Esophagus (tissue), 2 donors: ENCODE measurements at regions not wholly inside any gene's neighbourhood (a gene's known extent, or its start where the extent isn't known, plus 50 kb on each side); places are given as distances from the start of the nearest gene placed in this dataset.
A peak's percentile ranks its signal among the peaks of the same experiment; 100 is the strongest.

Experiments
- H3K27ac ChIP-seq, 2 donors: one replicate each; pipeline ENCODE4 v1.5.1; 2013; ENCODE audit warnings: low read depth in 2 of 2, mild to moderate bottlenecking in 2 of 2, inconsistent platforms in 1 of 2, low read length in 1 of 2, moderate library complexity in 1 of 2
- H3K27me3 ChIP-seq, 2 donors: one replicate each; pipeline ENCODE4 v1.6.1; 2013; ENCODE audit warnings: low read length in 2 of 2, control low read depth in 1 of 2, mild to moderate bottlenecking in 1 of 2; ENCODE audit not compliant: insufficient read depth in 2 of 2, control insufficient read depth in 1 of 2
- H3K36me3 ChIP-seq, 2 donors: one replicate each; pipeline ENCODE4 v1.6.1; 2013; ENCODE audit warnings: low read length in 1 of 2; ENCODE audit not compliant: control insufficient read depth in 2 of 2, insufficient read depth in 2 of 2
- H3K4me1 ChIP-seq, 2 donors: one replicate each; pipeline ENCODE4 v1.6.1; 2013; ENCODE audit warnings: low read length in 1 of 2; ENCODE audit not compliant: control insufficient read depth in 2 of 2, insufficient read depth in 2 of 2
- H3K4me3 ChIP-seq, 2 donors: one replicate each; pipeline ENCODE4 v1.5.1; 2013; ENCODE audit warnings: low read length in 2 of 2, mild to moderate bottlenecking in 2 of 2, low read depth in 1 of 2, moderate library complexity in 1 of 2
- H3K9me3 ChIP-seq, 2 donors: one replicate each; pipeline ENCODE4 v1.6.1; 2013; ENCODE audit warnings: mild to moderate bottlenecking in 2 of 2, low read depth in 1 of 2, low read length in 1 of 2, moderate library complexity in 1 of 2; ENCODE audit not compliant: control insufficient read depth in 2 of 2, insufficient read depth in 1 of 2
- WGBS, 2 donors: extraction: QIAGEN DNeasy Blood & Tissue Kit; methylation state at CpG; one replicate each; pipeline ENCODE4 v1.1.7; 2013; 5-methylcytosine and 5-hydroxymethylcytosine counted together
- donor health status: healthy with polysubstance abuse.
- donor health status: Bipolar disorder and iron deficiency.

DNA sequence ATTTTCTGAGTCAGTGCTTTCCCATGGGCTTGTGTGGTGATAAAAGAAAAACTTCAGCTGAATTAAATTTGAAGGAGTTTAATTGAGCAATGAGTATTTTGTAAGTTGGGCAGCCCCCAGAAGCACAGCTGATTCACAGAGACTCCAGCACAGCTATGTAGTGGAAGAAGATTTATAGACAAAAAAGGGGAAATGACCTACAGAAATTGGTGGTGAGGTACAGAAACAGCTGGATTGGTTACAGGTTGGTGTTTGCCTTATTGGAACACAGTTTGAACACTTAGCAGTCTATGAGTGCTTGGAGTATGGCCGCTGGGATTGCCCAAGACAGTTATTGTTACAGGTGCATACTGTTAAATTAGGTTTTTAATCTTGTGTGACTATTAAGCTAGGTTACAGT lies 96.9 kb upstream of the PTPRK start:
- Histone ChIP-seq H3K4me3 (no peak overlapping the region), H3K9me3 (no peaks in the 10 kb centered on the region), H3K36me3 (no peaks in the 10 kb centered on the region), H3K4me1 (no peaks in the 10 kb centered on the region), H3K27me3 (no peaks in the 10 kb centered on the region), H3K27ac (no peak overlapping the region)
- WGBS, 2 donors = 83 to 89% methylated on average over 1 of the region's 1 CpG

DNA sequence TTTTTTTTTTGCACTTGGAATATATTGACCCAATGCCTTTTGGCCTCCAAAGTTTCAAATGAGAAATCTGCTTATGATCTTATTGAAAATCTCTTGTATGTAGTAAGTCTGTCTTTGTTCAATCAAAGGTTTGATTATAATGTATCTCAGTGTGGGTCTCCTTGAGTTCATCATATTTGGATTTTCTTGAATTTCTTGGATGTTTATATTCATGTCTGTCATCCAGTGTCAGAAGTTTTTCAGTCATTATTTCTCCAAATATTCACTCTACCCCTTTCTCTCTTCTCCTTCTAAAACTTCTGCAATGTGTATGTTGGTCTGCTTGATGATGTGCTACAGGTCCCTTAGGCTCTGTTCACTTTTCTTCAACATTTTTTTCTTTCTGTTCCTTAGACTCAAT lies 95.9 kb upstream of the PTPRK start:
- Histone ChIP-seq H3K36me3 (no peaks in the 10 kb centered on the region), H3K4me1 (no peaks in the 10 kb centered on the region), H3K27me3 (no peaks in the 10 kb centered on the region), H3K9me3 (no peaks in the 10 kb centered on the region), H3K4me3 (no peak overlapping the region), H3K27ac (no peak overlapping the region)

GRCh38 chr6:128606611-128607010 lies 86.2 kb upstream of the PTPRK start:
- H3K36me3 ChIP-seq = no peaks in the 10 kb centered on the region
- H3K4me1 ChIP-seq = peaks cover 0 to 3% of the 10 kb centered on the region in 2 donors
- no peaks in the 10 kb centered on the region for H3K27me3 ChIP-seq
- WGBS, 2 donors = 92 to 95% methylated on average over 3 of the region's 3 CpGs
- H3K27ac ChIP-seq = no peak overlapping the region
- no peaks in the 10 kb centered on the region for H3K9me3 ChIP-seq
- no peak overlapping the region for H3K4me3 ChIP-seq

DNA sequence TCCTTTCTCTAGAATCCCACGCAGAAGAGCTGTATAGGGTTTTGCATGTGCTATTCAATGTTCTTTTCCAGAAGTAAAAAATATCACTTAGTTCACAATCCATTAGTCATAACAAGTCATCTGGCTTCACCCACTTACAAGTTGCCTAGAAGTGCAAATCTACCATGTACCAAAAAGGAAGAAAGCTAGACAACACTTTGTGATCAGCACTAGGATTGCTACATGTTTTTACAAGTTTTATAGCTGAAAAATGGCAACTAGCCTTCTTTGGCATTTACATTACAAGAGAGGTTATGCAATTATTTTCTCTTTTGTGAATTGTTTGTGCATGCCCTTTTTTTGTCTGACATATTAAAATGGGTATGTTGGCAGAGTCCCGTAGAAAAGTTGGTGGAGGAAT lies 85.6 kb upstream of the PTPRK start:
- WGBS, 2 donors = 44 to 65% methylated on average over 2 of the region's 2 CpGs
- H3K27ac ChIP-seq = peak overlapping the region in 1 of 2 donors; percentile 55
- H3K36me3 ChIP-seq = no peaks in the 10 kb centered on the region
- H3K9me3 ChIP-seq = no peaks in the 10 kb centered on the region
- no peak overlapping the region for H3K4me3 ChIP-seq
- no peaks in the 10 kb centered on the region for H3K27me3 ChIP-seq
- H3K4me1 ChIP-seq = peaks cover 0 to 4% of the 10 kb centered on the region in 2 donors

DNA sequence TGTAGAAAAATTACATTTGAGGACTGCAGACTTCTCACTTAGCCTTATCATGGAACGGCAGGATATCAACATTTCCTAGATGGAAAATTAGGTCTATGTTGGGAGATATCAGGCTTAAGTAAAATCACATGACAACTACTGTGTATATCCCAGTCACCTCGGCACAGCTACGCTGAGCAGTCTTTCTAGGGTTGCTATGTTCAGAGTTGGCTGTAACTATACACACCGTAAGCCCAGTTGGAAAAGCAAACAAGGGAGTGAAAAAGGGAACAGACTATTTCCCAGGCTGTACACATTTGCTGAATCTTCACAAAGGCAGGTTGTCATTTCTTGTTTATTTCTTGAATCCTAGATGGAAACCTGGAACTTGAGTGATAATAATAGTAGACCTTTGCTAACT lies 80.7 kb upstream of the PTPRK start:
- WGBS, 2 donors = 45 to 49% methylated on average over 4 of the region's 4 CpGs
- H3K9me3 ChIP-seq = no peaks in the 10 kb centered on the region
- H3K4me3 ChIP-seq = no peak overlapping the region
- H3K4me1 ChIP-seq = peaks cover 0 to 4% of the 10 kb centered on the region in 2 donors
- H3K27me3 ChIP-seq = no peaks in the 10 kb centered on the region
- no peaks in the 10 kb centered on the region for H3K36me3 ChIP-seq
- H3K27ac ChIP-seq = no peak overlapping the region

DNA sequence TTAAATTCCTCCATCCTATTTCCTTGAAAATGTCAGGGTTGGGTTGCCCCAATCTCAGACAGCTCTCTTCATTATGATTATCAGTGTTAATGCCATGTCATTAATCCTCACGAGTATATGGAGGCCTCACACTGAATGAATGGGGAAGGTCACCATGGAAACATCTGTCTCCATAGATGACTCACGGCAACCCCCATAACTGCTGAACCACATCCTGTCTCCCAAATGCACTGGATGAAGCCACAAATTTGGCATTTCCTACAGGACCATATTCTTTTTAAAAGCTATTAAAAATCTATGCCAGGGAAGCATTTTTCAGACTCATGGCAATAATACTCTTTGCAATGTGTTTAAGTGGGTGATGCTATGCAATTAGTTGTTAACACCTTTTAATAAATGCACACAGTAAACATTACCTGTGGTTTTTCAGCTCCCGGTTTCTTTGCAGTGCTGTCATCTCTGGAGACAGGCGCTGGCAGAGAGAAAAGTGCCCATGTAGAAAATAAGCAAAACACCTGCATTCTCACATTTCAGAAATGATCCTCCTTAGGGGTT lies 80.1 kb upstream of the PTPRK start:
- no peaks in the 10 kb centered on the region for H3K9me3 ChIP-seq
- peaks cover 0 to 4% of the 10 kb centered on the region in 2 donors for H3K4me1 ChIP-seq
- no peaks in the 10 kb centered on the region for H3K36me3 ChIP-seq
- H3K4me3 ChIP-seq = no peak overlapping the region
- no peaks in the 10 kb centered on the region for H3K27me3 ChIP-seq
- no peak overlapping the region for H3K27ac ChIP-seq
- 37 to 41% methylated on average over 4 of the region's 4 CpGs for WGBS, 2 donors

DNA sequence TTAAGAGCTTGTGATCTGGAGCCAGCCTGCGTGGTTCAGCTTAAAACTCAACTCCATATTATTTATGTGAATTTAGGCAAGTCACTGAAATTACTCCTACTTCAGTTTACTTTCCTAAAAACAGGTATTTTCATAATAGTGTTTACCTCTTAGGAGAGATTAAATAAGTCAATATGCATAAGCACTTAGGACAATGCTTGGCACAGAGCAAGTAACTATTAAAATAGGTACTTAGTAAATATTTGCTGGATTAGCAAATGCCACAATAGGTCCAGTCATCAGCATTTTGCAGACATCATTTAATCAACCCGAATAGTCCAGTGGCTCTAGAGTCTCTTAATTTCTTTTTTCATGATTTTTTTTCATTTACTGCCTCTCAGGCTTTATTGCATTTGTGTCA lies 78.6 kb upstream of the PTPRK start:
- H3K9me3 ChIP-seq = no peaks in the 10 kb centered on the region
- peaks cover 0 to 4% of the 10 kb centered on the region in 2 donors for H3K4me1 ChIP-seq
- no peaks in the 10 kb centered on the region for H3K36me3 ChIP-seq
- peak overlapping the region in 1 of 2 donors; percentile 71 for H3K27ac ChIP-seq
- 49 to 53% methylated on average over 2 of the region's 2 CpGs for WGBS, 2 donors
- no peaks in the 10 kb centered on the region for H3K27me3 ChIP-seq
- H3K4me3 ChIP-seq = no peak overlapping the region

GRCh38 chr6:128598571-128598970 lies 78.2 kb upstream of the PTPRK start:
- Histone ChIP-seq H3K27ac (peak overlapping the region; percentile 53 to 86), H3K36me3 (no peaks in the 10 kb centered on the region), H3K9me3 (no peaks in the 10 kb centered on the region), H3K4me3 (no peak overlapping the region), H3K27me3 (no peaks in the 10 kb centered on the region), H3K4me1 (peaks cover 0 to 4% of the 10 kb centered on the region in 2 donors)
- WGBS, 2 donors = 46 to 58% methylated on average over 2 of the region's 2 CpGs

GRCh38 chr6:128597956-128598355 lies 77.6 kb upstream of the PTPRK start:
- Histone ChIP-seq H3K4me1 (peaks cover 0 to 4% of the 10 kb centered on the region in 2 donors), H3K36me3 (no peaks in the 10 kb centered on the region), H3K27ac (no peak overlapping the region)

DNA sequence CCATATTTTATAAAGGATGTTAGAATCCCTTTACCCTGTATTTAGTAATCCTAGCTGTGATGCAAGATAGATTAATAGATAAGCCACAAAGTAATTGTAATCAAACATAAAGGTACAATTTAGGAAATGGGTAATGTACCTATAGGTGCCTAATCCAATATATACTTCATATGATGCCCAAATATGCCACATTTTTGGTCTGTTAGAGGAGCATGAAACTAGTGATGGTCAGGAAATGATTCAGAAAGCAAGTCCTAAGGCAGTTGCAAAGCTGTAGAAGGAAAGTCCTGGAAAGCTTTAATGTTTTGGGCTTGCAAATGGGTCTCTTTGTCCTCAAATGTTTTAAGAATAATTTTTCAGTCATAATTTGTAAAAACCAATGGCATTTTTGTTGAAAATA lies 76.6 kb upstream of the PTPRK start:
- H3K36me3 ChIP-seq = no peaks in the 10 kb centered on the region
- H3K27me3 ChIP-seq = no peaks in the 10 kb centered on the region
- no peak overlapping the region for H3K4me3 ChIP-seq
- peaks cover 0 to 4% of the 10 kb centered on the region in 2 donors for H3K4me1 ChIP-seq
- no peaks in the 10 kb centered on the region for H3K9me3 ChIP-seq
- no peak overlapping the region for H3K27ac ChIP-seq

More at GRCh38 chr6:128597956-128598355, 77.6 kb upstream of the PTPRK start:
- Histone ChIP-seq H3K9me3 (no peaks in the 10 kb centered on the region), H3K4me3 (no peak overlapping the region), H3K27me3 (no peaks in the 10 kb centered on the region)
